Endothelial cell of umbilical vein (primary cell): ENCODE measurements at regions not wholly inside any gene's neighbourhood (a gene's known extent, or its start where the extent isn't known, plus 50 kb on each side); places are given as distances from the start of the nearest gene placed in this dataset.

Source experiments
- BruUV-seq: library from RNA; stranded (reverse); fragments of 400-500 nt; replicated peaks from 2 replicates; lab custom pipeline; 2021; lab: Mats Ljungman, UMichigan
- CTCF ChIA-PET: fragments of 300-600, 350-600 bp; sonication (Branson Sonifier 250); formaldehyde crosslinking; loops from one replicate; lab custom pipeline; 2021; ENCODE audit warnings: antibody characterized with exemption, inconsistent platforms; lab: Charles Lee
- POLR2A ChIA-PET: fragments of 300-600, 350-600 bp; sonication (Branson Sonifier 250); formaldehyde crosslinking; loops from one replicate; lab custom pipeline; 2021; ENCODE audit warnings: antibody characterized with exemption, inconsistent platforms; lab: Charles Lee
- DNase-seq: peaks from one replicate; pipeline ENCODE4 v3.0.0-alpha.2; 2011; ENCODE audit warnings: low read depth, low spot score
- FAIRE-seq: peaks from 2 replicates; lab custom pipeline; 2011; peaks lifted over from hg19 to GRCh38; lab: Jason Lieb, UNC
- H2AFZ ChIP-seq: 2 replicates; pipeline ENCODE4 v1.6.0; 2012; ENCODE audit warnings: low read depth, low read length, control low read depth, inconsistent platforms
- H3K27ac ChIP-seq: 2 replicates; pipeline ENCODE4 v1.5.1; 2011; ENCODE audit warnings: low read depth, mild to moderate bottlenecking, control low read depth, low read length, moderate library complexity; ENCODE audit not compliant: insufficient read depth
- H3K27me3 ChIP-seq, 2 experiments: 2 replicates each; pipeline versions ENCODE4 v1.6.0 to v1.6.1; 2011; ENCODE audit warnings: low read length in 2 of 2, mixed read lengths in 1 of 2; ENCODE audit not compliant: control insufficient read depth in 2 of 2, insufficient read depth in 2 of 2
- H3K36me3 ChIP-seq, 2 experiments: 2 replicates in 1 of 2; 3 replicates in 1 of 2; pipeline ENCODE4 v1.5.1; 2011; ENCODE audit warnings: low read length in 2 of 2, mild to moderate bottlenecking in 1 of 2, moderate library complexity in 1 of 2; ENCODE audit not compliant: control insufficient read depth in 2 of 2, insufficient read depth in 2 of 2; ENCODE audit errors: extremely low read depth in 1 of 2
- H3K4me1 ChIP-seq: 3 replicates; pipeline ENCODE4 v1.5.1; 2011; ENCODE audit warnings: mild to moderate bottlenecking, low read length; ENCODE audit not compliant: control insufficient read depth, insufficient read depth; ENCODE audit errors: extremely low read depth
- H3K4me2 ChIP-seq: 2 replicates; pipeline ENCODE4 v1.6.1; 2011; ENCODE audit warnings: low read length, control low read depth, mixed read lengths; ENCODE audit not compliant: insufficient read depth
- H3K4me3 ChIP-seq, 3 experiments: fragments of 200-600 bp in 1 of 3; sonication (generic), shearing (Covaris generic) in 1 of 3; replicated peaks in 1 of 3; 2 replicates each; pipeline ENCODE4 v1.5.1; 2011 to 2016; ENCODE audit warnings: control low read depth in 3 of 3, low read length in 3 of 3, mild to moderate bottlenecking in 2 of 3, inconsistent platforms in 1 of 3, low read depth in 1 of 3, moderate library complexity in 1 of 3; ENCODE audit not compliant: insufficient read depth in 1 of 3
- H3K79me2 ChIP-seq: 2 replicates; pipeline ENCODE4 v1.6.0; 2012; ENCODE audit warnings: low read length, inconsistent platforms; ENCODE audit not compliant: control insufficient read depth, insufficient read depth
- H3K9ac ChIP-seq: replicated peaks from 2 replicates; pipeline ENCODE3; 2011; ENCODE audit warnings: low read length, control low read depth; ENCODE audit not compliant: insufficient read depth; ENCODE audit errors: extremely low read depth
- H3K9me1 ChIP-seq: replicated peaks from 3 replicates; pipeline ENCODE4 v1.6.0; 2011; ENCODE audit warnings: mild to moderate bottlenecking, low read length; ENCODE audit not compliant: control insufficient read depth, insufficient read depth; ENCODE audit errors: extremely low read depth
- H3K9me3 ChIP-seq: replicated peaks from 2 replicates; pipeline ENCODE4 v1.5.1; 2012; ENCODE audit warnings: low read length, inconsistent platforms; ENCODE audit not compliant: control insufficient read depth, insufficient read depth
- H4K20me1 ChIP-seq: replicated peaks from 2 replicates; pipeline ENCODE3; 2011; ENCODE audit warnings: mild to moderate bottlenecking, low read length; ENCODE audit not compliant: control insufficient read depth, insufficient read depth; ENCODE audit errors: extremely low read depth
- EZH2 ChIP-seq: IDR thresholded peaks from 2 replicates; pipeline ENCODE4 v1.6.1; 2012; ENCODE audit warnings: borderline replicate concordance, low read depth, mild to moderate bottlenecking, moderate library complexity, low read length, inconsistent platforms; ENCODE audit not compliant: severe bottlenecking
- FOS ChIP-seq: IDR thresholded peaks from 2 replicates; pipeline ENCODE4 v1.6.1; 2011; ENCODE audit warnings: mild to moderate bottlenecking, low read length, moderate library complexity, borderline replicate concordance; ENCODE audit not compliant: insufficient read depth
- GATA2 ChIP-seq: IDR thresholded peaks from 2 replicates; pipeline ENCODE4 v1.7.0; 2011; ENCODE audit warnings: low read depth, mild to moderate bottlenecking, moderate library complexity, mixed read lengths, low read length; ENCODE audit not compliant: insufficient read length, insufficient read depth
- JUN ChIP-seq: IDR thresholded peaks from 2 replicates; pipeline ENCODE4 v1.6.1; 2011; ENCODE audit warnings: borderline replicate concordance, low read depth; ENCODE audit not compliant: insufficient read length, insufficient read depth
- MYC ChIP-seq: IDR thresholded peaks from one replicate; pipeline ENCODE4 v1.6.1; 2011; ENCODE audit warnings: mild to moderate bottlenecking, low read depth, low read length
- POLR2A ChIP-seq: IDR thresholded peaks from 2 replicates; pipeline ENCODE4 v1.6.1; 2012; ENCODE audit warnings: low read depth, mild to moderate bottlenecking, control low read depth, low read length
- POLR2AphosphoS5 ChIP-seq: IDR thresholded peaks from 2 replicates; pipeline ENCODE4 v1.6.1; 2012; ENCODE audit warnings: low read depth, mild to moderate bottlenecking, control low read depth, low read length, moderate library complexity; ENCODE audit not compliant: insufficient read depth
- dilution Hi-C: fragments of 300-500 bp; cut with MboI; formaldehyde crosslinking; loops from one replicate; pipeline ENCODE4 v1.15.0; 2019; ENCODE audit warnings: low sequenced_read_pairs; ENCODE audit not compliant: extremely low pct_ligation_motif_present
- intact Hi-C: fragments of 100-400 bp; cut with micrococcal nuclease; formaldehyde crosslinking; loops from one replicate; pipeline ENCODE4 v1.10.0; 2022
- TF ChIP-seq, protein P1 (sequence below): IDR thresholded peaks from 2 replicates; pipeline ENCODE4 v1.6.1; 2011; ENCODE audit not compliant: insufficient read depth, insufficient read length
- TF ChIP-seq, protein P2 (sequence below), 2 donors: IDR thresholded peaks; 1 replicate in 1 of 2; 2 replicates in 1 of 2; pipeline ENCODE4 v1.5.1; 2011; ENCODE audit warnings: low read length in 2 of 2, mild to moderate bottlenecking in 2 of 2, moderate library complexity in 2 of 2, control low read depth in 1 of 2, inconsistent platforms in 1 of 2, low read depth in 1 of 2; ENCODE audit not compliant: insufficient read depth in 1 of 2; ENCODE audit errors: extremely low read depth in 1 of 2

DNA sequence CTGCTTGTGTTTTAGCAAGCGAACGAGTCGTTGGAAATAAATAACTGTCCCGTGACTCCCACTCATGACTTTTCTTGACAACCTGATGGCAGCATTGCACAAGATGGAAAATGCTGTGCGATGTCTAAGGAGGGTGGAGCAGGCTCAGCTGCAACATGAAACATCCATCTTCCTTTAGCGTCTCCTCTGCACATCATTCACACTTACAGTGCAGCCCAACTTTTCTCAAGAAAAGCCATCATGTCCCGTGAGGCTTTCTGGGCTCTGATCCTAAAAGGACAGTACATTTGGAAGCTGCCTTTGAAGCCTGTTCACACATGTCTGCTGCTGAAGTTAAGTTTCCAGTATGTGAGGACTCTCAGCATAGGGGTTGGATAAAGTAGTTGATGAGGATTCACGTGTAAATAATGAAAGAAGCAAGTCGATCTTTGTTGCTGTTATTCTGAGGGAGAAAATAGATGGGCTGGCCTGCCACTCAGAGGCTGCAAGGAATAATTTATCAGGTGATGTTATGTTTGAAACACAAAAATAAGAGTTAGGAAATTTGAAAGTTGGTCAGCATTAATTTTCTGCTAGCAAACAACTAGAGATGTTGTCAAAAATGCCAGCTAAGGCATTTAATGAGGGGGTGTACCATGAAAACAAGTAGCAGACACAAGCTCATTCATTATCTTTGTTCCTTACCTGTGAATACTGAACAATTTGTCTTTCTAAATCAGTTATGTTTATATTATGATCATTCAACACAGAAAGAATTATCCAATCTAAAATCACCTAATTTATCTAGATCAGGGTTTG lies 328.7 kb upstream of the ZFP42 start:
- H3K27me3 ChIP-seq, result no peaks in the 10 kb centered on the region
- dilution Hi-C loops (no loop called here), intact Hi-C loops (no loop called here)
- no TSS peak for BruUV-seq
- H3K9me1 ChIP-seq, result no peaks in the 10 kb centered on the region
- TF ChIP-seq, protein P1, sequence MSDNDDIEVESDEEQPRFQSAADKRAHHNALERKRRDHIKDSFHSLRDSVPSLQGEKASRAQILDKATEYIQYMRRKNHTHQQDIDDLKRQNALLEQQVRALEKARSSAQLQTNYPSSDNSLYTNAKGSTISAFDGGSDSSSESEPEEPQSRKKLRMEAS, result no peak
- TF ChIP-seq, protein P2, sequence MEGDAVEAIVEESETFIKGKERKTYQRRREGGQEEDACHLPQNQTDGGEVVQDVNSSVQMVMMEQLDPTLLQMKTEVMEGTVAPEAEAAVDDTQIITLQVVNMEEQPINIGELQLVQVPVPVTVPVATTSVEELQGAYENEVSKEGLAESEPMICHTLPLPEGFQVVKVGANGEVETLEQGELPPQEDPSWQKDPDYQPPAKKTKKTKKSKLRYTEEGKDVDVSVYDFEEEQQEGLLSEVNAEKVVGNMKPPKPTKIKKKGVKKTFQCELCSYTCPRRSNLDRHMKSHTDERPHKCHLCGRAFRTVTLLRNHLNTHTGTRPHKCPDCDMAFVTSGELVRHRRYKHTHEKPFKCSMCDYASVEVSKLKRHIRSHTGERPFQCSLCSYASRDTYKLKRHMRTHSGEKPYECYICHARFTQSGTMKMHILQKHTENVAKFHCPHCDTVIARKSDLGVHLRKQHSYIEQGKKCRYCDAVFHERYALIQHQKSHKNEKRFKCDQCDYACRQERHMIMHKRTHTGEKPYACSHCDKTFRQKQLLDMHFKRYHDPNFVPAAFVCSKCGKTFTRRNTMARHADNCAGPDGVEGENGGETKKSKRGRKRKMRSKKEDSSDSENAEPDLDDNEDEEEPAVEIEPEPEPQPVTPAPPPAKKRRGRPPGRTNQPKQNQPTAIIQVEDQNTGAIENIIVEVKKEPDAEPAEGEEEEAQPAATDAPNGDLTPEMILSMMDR (IDR thresholded peaks at IDR 0.05; ENCODE audit: extremely low read depth in 1 of 2, insufficient read depth in 1 of 2, low read depth in 1 of 2, low read length in 2 of 2), result no peak
- TF ChIP-seq POLR2AphosphoS5, result no peak
- no peak for TF ChIP-seq MYC
- no peak for TF ChIP-seq JUN
- TF ChIP-seq FOS, result no peak
- no peak for TF ChIP-seq GATA2
- TF ChIP-seq POLR2A, result no peak
- TF ChIP-seq EZH2, result no peak
- H3K4me2 ChIP-seq, result no peak overlapping the region
- no peak overlapping the region for H2AFZ ChIP-seq
- FAIRE-seq, result no peak
- no peak for DNase-seq
- no peaks in the 10 kb centered on the region for H3K4me1 ChIP-seq
- no peaks in the 10 kb centered on the region for H3K79me2 ChIP-seq
- no peaks in the 10 kb centered on the region for H3K36me3 ChIP-seq
- H3K9me3 ChIP-seq, result no peaks in the 10 kb centered on the region
- H3K27ac ChIP-seq, result no peak overlapping the region
- no peak overlapping the region for H3K4me3 ChIP-seq
- no peaks in the 10 kb centered on the region for H4K20me1 ChIP-seq
- POLR2A ChIA-PET, result no interaction called here
- no peak overlapping the region for H3K9ac ChIP-seq
- CTCF ChIA-PET, result no interaction called here
